Dedifferentiated amniotic fluid mesenchymal stem cell (primary cell): ENCODE measurements at regions not wholly inside any gene's neighbourhood (a gene's known extent, or its start where the extent isn't known, plus 50 kb on each side); places are given as distances from the start of the nearest gene placed in this dataset.
A peak's percentile ranks its signal among the peaks of the same experiment; 100 is the strongest.
"Not testable (repeated sequence)": the region's sequence is repeated elsewhere in the genome, so short reads cannot be mapped to it uniquely, and the experiment has no call there.

Experiments used
- DNase-seq: peaks from one replicate; pipeline ENCODE4 v3.0.0-alpha.2; 2016; ENCODE audit errors: extremely low spot score

DNA sequence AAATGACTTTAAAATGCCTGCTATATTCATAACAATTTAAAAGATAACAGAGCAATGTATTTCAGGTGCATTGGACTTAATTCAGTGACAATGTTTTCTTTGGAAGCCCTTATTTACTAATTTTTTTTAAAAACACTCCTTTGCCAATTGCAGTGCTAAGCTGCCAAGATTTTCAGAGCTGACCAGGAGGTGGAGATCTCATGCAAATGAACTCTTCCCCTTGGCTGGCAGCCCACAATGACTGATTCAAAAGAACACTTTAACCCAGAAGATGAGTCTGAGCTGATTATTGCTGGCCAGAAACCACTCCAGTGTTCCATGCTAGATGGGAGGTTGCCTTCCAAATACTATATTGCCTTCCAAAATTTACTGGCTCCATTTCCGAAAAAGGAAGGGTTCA is 128.3 kb upstream of the CCNH start:
- no peak for DNase-seq

GRCh38 chr5:87539839-87540238 is 127.1 kb upstream of the CCNH start:
- DNase-seq, result no peak

DNA sequence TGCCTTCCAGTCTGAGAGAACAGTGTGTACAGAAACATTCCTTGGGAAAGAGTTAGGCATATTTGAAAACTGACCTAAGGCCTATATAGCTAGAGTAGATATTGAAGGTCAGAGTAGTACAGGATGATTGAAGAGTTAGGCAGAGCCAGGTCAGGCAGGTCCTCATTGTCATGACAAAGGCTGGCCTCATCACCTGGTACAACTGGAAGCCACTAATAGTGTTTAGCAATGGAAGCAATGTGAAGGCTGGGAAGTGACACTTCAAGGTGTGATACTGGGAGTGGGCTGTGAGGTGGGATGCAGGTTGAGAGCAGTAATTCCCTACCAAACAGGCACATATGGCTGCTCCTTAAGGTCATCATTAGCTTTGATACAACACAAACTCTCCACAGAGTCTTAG is 123.6 kb upstream of the CCNH start:
- peak; percentile 13 for DNase-seq

DNA sequence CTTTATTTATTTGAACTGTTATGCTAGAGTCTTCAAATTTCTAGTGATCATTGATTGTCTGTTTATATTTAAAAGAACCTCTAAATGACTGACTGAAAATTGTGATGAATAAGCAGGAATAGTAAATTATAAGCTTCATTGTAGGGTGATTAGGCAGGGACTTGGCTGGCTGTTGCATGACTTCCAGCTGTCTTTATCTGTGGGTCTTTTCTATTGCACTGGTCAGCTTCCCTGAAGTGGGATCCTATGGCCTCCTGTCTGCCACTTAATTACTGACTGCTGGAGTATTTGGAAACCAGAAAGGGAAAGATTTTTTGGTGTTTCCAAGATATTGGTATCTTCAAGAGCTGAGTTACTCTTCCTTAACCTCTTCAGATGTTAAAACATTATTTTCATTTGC is 123.0 kb upstream of the CCNH start:
- no peak for DNase-seq

DNA sequence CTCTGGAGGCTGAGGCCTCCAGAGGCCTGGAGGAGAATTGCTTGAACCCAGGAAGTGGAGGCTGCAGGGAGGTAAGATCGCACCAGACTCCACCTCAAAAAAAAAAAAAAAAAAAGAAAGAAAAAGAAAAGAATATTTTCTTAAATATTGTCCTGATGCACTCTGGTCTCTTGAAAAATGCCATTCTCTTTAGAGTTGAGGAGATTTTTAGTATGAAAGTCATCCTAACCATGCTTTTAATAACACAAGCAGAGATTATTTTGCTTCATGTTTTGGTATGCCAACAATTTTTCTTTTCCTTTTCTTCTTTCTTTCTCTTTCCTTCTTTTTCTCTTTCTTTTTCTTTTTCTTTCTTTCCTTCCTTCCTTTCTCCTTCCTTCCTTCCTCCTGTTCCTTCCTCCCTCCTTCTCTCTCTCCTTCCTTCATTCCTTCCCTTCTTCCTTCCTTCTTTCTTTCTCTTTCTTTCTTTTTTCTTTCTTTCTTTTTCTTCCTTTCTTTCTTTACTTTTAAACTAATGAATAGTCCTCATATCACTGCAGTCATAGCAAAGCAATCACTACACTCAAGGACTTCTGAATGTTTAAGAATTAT is 116.9 kb upstream of the CCNH start:
- no peak for DNase-seq

GRCh38 chr5:87526131-87526530 is 113.4 kb upstream of the CCNH start:
- DNase-seq, result no peak

DNA sequence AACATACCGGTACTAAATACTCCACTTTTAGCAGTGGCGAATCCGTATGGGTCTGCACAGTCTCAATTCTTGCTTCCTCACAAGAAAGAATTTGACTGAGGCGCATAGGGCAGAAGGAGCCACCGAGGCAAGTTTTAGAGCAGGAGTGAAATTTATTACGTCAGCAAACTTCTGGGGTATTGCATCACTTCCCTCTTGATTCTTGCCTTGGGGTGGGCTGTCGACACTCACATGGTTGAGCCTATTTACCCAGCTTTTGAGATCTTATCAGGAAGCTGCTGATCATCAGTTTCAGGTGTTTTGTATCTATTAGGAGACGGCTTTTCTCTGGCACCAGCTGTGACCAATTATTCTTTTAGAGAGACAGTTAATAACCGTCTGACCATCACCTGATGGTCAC is 111.5 kb upstream of the CCNH start:
- no peak for DNase-seq

DNA sequence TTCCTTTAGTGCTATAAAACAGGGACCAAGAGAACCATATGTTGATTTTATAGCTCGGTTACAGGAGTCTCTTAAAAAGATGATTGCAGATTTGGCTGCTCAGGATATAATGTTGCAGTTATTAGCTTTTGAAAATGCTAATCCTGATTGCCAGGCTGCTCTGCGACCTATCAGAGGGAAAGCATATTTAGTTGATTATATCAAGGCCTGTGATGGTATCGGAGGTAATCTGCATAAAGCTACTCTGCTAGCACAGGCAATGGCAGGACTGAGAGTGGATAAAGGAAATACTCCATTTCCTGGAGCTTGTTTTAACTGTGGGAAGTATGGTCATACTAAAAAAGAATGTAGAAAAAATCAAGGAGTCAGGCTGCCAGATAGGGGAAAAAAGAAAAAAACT is 99.0 kb upstream of the CCNH start:
- not testable (repeated sequence) for DNase-seq

GRCh38 chr5:87503004-87503403 is 90.3 kb upstream of the CCNH start:
- DNase-seq, result no peak

- DNase-seq, result no peak
These were observed 87.0 kb upstream of the CCNH start for GRCh38 chr5:87499478-87500410.
